ENCODE measurements at regions not wholly inside any gene's neighbourhood (a gene's known extent, or its start where the extent isn't known, plus 50 kb on each side); places are given as distances from the start of the nearest gene placed in this dataset.

DNA sequence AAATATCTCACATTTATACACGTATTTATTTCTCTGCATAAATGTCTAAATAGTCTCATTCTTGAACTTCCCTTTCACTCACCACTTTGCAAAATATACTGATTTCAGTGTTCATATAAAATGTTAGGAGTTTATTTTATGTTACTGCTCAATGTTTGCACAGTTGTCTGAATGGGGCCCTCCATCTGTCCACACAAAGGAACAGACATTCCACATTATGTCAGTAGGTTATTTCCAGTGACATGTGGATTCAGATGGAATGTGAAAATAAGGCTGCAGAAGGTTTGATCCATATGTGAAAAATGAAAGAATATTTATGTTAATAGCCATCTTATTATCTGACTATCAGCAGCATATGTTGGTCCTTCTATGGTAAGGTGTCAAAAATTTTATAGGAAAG lies 994.4 kb upstream of the SEL1L start:
- H3K27ac ChIP-seq, result no peak overlapping the region

DNA sequence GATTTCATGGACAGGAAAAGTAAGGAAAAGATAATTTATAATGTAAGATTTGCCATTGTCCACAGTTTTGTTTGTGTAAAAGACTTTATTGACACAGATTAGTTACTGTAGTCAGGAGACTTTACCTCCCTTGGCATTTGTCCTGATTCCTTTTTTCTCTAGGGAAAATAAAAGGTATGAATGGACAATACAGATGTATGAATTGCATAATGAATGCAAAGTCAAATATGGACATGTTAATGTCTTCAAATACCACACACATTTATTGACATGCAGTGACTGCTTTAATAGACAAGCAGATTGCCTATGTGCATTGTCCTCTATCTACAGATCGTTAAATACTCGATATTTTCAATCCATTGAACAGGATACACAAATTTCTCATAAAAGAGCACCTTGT lies 999.7 kb upstream of the SEL1L start:
- H3K27ac ChIP-seq, result no peak overlapping the region
- TF ChIP-seq, protein P1, sequence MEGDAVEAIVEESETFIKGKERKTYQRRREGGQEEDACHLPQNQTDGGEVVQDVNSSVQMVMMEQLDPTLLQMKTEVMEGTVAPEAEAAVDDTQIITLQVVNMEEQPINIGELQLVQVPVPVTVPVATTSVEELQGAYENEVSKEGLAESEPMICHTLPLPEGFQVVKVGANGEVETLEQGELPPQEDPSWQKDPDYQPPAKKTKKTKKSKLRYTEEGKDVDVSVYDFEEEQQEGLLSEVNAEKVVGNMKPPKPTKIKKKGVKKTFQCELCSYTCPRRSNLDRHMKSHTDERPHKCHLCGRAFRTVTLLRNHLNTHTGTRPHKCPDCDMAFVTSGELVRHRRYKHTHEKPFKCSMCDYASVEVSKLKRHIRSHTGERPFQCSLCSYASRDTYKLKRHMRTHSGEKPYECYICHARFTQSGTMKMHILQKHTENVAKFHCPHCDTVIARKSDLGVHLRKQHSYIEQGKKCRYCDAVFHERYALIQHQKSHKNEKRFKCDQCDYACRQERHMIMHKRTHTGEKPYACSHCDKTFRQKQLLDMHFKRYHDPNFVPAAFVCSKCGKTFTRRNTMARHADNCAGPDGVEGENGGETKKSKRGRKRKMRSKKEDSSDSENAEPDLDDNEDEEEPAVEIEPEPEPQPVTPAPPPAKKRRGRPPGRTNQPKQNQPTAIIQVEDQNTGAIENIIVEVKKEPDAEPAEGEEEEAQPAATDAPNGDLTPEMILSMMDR (IDR thresholded peaks at IDR 0.05), result no peak
- no peak for TF ChIP-seq ZFX (IDR thresholded peaks at IDR 0.05; ENCODE audit: borderline replicate concordance)

More for the DNA sequence above, 994.4 kb upstream of the SEL1L start:
- TF ChIP-seq, protein P1 (IDR thresholded peaks at IDR 0.05), result no peak
- TF ChIP-seq ZFX (IDR thresholded peaks at IDR 0.05; ENCODE audit: borderline replicate concordance), result no peak

DNA sequence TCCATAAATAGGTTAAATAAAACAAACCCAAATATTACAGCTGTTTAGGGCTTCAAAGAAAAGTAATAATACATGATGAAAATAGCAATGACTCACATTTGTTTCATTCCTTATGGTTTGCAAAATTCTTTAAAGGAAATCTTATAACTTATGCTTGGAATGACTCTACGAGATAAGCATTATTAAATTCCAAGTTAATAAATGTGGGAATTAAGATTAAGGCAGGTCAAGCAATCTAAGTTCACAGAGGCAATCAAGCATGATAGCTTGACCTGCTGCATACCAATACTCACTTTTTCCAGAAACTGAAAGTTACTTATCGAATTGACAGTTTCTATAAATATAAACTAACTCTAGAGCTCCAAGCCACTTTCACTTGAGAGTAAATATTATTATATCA lies 1002.9 kb upstream of the SEL1L start:
- H3K27ac ChIP-seq, result no peak overlapping the region

DNA sequence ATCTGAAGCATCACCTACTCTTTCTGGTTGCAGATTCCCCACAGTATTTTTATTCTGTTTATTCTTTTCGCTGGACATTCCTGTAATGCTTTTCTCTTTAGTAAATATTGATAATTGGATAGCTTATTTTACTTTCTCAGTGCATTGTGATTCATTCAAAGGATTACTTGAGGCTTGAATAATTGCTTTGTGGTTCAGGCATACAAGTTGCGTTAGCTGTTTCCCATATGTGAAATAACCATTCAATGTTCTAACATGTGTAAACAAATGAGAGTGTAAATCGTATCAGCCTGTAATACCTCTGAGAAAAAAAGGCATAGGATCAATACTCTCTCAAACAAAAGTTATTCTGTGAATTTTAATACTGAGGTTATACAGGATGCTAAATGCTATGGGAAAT lies 1004.2 kb upstream of the SEL1L start:
- no peak for TF ChIP-seq ZFX (IDR thresholded peaks at IDR 0.05; ENCODE audit: borderline replicate concordance)
- H3K27ac ChIP-seq, result no peak overlapping the region

More for the DNA sequence above, 1002.9 kb upstream of the SEL1L start:
- TF ChIP-seq ZFX (IDR thresholded peaks at IDR 0.05; ENCODE audit: borderline replicate concordance), result no peak
- TF ChIP-seq, protein P1 (IDR thresholded peaks at IDR 0.05), result no peak

DNA sequence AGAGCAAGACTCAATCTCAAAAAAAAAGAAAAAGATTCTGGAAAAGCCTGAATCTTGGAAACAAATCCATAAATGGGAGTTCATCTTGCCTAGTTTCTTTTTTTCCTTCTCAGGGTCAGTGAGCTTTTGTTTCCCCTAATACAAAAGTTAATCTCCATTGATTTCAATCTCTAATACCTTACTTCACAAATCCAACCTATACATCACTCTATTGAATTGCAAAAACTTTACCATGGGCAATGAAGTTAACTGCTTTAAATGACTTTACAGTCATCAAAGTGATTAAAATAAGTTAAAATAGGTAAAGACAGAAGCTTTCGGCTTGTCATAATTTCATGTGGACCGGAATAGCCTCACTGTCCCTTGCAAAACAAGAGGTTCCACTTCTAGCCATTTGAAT lies 1012.7 kb upstream of the SEL1L start:
- no peak overlapping the region for H3K27ac ChIP-seq
- TF ChIP-seq ZFX (IDR thresholded peaks at IDR 0.05; ENCODE audit: borderline replicate concordance), result no peak
- TF ChIP-seq, protein P1 (IDR thresholded peaks at IDR 0.05), result no peak

DNA sequence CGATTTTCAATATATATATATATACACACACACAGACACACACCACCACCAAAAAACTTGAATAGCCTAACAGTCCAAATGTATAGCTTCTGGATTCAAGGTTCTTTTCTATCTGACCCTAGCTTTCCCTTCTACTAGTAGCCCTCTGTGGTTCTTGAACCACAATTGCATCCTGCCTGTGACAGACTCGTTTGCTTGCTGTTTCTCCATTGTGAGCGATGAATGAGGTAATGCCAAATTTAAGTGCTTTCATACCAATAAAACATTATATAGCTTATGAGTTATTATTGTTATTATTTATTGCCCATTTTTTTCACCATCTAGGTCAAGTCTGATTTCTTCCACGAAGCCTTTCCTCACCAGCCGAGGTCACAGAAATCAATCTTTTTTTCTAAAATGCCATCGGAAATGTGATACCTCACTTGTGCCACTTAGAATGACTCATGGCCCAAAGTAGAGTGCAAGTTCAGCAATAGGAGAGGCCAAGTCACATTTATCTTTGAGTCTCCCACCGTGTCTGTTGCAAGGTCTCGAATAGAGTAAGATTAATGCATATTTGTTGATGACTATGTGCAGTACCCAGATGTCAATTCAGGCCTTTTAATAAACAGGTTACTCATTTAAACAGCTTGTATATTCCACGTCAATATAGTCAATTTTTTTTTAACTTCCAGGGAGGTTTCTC lies 1015.8 kb upstream of the SEL1L start:
- H3K27ac ChIP-seq, result no peak overlapping the region
- TF ChIP-seq, protein P1 (IDR thresholded peaks at IDR 0.05), result no peak
- TF ChIP-seq ZFX (IDR thresholded peaks at IDR 0.05; ENCODE audit: borderline replicate concordance), result no peak

DNA sequence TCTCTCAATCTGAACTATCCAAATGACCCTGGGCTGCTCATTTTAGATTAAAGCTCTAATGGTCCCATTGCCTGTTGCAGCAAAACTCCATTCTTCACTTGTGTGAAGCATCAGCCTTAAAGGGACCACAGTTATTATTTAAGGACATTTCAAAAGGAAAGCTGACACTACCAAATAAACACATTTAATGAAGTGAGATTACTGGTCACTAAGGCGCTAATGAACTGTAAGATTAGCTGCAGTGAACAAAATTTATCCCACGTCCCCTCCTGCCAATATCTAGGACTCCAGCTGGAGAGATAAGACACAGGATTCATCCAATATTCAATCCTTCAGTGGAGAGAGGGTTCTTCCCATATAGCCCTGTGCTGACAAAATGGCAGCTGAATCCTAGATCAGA lies 1029.2 kb upstream of the SEL1L start:
- no peak overlapping the region for H3K27ac ChIP-seq

More for the DNA sequence above, 1029.2 kb upstream of the SEL1L start:
- no peak for TF ChIP-seq ZFX (IDR thresholded peaks at IDR 0.05; ENCODE audit: borderline replicate concordance)
- TF ChIP-seq, protein P1 (IDR thresholded peaks at IDR 0.05), result no peak

Measured in 22Rv1 (cell line).